GM10248 (cell line): ENCODE measurements at regions not wholly inside any gene's neighbourhood (a gene's known extent, or its start where the extent isn't known, plus 50 kb on each side); places are given as distances from the start of the nearest gene placed in this dataset.

Source experiments
- CTCF ChIA-PET: fragments of 300-600 bp; sonication (Branson Sonifier 250); formaldehyde crosslinking; extraction: SDS; loops from one replicate; lab custom pipeline; 2021; ENCODE audit warnings: antibody characterized with exemption; lab: Yijun Ruan, JAX
- POLR2A ChIA-PET: fragments of 350-650 bp; sonication (Branson Sonifier 250); formaldehyde crosslinking; extraction: SDS; loops from one replicate; lab custom pipeline; 2020; ENCODE audit warnings: antibody characterized with exemption; lab: Yijun Ruan, JAX
- DNase-seq: peaks from one replicate; pipeline ENCODE4 v3.0.0; 2012; ENCODE audit errors: extremely low spot score
- TF ChIP-seq, protein P1 (sequence below): IDR thresholded peaks from 2 replicates; pipeline ENCODE4 v1.5.1; 2012; ENCODE audit warnings: mild to moderate bottlenecking, low read depth; ENCODE audit errors: extremely low read depth, missing control alignments, control extremely low read depth

DNA sequence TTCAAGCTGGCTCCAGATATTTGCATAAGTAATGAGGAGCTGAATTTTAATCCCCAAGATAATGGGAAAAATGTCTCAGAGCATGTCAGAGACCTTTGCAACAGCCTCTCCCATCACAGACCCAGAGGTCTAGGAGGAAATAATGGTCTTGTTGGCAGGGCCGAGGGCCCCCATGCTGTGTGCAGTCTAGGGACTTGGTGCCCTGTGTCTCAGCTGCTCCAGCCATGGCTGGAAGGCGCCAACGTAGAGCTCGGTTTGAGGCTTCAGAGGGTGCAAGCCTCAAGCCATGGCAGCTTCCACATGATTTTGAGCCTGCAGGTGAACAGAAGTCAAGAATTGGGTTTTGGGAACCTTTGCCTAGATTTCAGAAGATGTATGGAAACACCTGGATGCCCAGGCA, 134.7 kb downstream of the LYPLAL1 start:
- ChIA-PET CTCF (interaction anchor here (1.3 kb wide), 1 partner anchor 10 kb away, joined by 3 read pairs; no protein-coding TSS in a partner anchor), POLR2A (no interaction called here)
- DNase-seq, result no peak
- TF ChIP-seq, protein P1, sequence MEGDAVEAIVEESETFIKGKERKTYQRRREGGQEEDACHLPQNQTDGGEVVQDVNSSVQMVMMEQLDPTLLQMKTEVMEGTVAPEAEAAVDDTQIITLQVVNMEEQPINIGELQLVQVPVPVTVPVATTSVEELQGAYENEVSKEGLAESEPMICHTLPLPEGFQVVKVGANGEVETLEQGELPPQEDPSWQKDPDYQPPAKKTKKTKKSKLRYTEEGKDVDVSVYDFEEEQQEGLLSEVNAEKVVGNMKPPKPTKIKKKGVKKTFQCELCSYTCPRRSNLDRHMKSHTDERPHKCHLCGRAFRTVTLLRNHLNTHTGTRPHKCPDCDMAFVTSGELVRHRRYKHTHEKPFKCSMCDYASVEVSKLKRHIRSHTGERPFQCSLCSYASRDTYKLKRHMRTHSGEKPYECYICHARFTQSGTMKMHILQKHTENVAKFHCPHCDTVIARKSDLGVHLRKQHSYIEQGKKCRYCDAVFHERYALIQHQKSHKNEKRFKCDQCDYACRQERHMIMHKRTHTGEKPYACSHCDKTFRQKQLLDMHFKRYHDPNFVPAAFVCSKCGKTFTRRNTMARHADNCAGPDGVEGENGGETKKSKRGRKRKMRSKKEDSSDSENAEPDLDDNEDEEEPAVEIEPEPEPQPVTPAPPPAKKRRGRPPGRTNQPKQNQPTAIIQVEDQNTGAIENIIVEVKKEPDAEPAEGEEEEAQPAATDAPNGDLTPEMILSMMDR, result no peak

DNA sequence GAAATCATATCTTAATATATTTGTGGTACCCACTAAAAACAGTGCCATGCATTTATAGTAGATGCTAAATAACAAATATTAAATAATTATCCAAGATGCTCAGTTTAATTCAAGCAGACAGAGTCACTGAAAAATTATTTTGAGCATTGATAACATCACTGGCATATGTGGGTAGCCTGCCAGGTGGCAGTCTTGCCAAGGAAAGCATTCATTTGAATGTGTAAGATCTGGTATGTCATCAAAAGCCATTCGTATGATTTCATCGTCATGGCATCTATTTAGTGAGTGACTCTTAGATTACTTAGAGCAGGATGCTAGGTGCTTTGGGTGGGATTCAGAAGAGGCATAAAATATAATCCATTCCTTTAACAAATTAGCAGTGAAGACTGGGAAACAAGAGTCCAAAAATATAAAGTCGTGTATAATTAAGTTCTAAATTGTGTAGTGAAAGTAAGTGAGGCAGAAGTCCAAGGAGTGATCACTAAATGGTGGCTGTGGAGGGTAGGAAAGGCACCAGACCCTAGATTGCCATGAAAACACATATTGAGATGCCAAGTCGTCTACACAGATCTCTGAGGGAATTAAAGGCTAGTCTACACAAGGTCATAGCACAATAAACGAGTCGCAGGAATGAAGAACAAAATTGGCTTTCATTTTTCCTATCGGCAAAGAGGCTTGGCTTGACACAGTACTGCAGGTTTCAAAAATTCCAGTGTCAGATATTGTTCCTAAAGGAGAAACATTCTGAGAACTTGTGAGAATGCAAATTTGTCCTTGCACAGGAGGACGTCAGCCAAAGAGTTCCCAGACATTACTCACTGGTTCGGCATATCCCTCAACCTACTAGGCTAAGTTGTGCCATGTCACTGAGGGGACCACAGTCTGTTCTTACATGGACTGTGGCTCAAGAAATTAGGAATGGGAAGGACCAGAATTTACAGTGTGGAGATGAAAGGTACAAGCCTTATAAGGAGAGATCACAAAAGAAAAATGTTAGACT, 130.8 kb downstream of the LYPLAL1 start:
- ChIA-PET CTCF (no interaction called here), POLR2A (no interaction called here)
- TF ChIP-seq, protein P1, result no peak
- DNase-seq, result no peak

DNA sequence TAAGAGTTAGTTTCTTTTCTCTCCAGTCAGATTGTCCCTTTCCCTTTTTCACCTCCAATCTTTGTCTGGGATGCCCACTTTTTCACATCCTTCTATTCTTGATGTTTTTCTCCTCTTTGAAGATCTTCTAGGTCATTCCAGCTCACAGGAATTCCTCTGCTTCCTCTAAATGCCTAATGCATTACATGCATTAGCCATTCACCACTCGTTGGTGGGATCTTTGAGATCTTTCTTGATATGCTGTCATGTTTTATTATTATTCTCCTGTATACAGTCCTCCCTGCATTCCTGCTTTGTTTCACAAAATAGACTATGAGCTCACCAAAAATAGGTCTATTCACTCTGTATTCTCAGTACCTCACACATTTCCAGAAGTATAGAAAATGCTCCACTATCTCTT, 129.0 kb downstream of the LYPLAL1 start:
- CTCF ChIA-PET, result interaction anchor here (1.1 to 2.1 kb wide), 2 partner anchors 8 to 13 kb away, joined by 3 to 7 read pairs; no protein-coding TSS in a partner anchor
- TF ChIP-seq, protein P1, result no peak
- POLR2A ChIA-PET, result no interaction called here
- no peak for DNase-seq

DNA sequence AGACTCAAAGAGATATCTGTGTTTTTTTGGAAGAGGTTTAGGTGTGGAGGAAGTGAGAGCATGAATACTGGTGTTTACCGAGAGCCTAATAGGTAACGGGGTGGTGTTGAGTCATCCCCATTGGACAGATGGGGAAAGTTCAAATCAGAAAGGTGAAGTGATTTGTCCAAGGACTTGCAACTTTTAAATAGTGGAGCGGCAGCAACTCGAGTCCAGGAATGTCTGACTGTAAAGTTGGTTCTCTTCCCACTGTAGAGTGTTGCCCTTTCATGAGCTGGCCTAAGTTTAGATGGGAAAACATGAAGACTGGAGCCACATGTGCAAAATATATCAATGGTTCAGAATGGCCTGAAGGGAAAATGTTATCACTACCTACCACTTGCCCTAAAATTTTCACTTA, 125.7 kb downstream of the LYPLAL1 start:
- ChIA-PET POLR2A (no interaction called here), CTCF (interaction anchor here (1.0 kb wide), 1 partner anchor 27 kb away, joined by 3 read pairs; no protein-coding TSS in a partner anchor)
- TF ChIP-seq, protein P1, result no peak
- no peak for DNase-seq

DNA sequence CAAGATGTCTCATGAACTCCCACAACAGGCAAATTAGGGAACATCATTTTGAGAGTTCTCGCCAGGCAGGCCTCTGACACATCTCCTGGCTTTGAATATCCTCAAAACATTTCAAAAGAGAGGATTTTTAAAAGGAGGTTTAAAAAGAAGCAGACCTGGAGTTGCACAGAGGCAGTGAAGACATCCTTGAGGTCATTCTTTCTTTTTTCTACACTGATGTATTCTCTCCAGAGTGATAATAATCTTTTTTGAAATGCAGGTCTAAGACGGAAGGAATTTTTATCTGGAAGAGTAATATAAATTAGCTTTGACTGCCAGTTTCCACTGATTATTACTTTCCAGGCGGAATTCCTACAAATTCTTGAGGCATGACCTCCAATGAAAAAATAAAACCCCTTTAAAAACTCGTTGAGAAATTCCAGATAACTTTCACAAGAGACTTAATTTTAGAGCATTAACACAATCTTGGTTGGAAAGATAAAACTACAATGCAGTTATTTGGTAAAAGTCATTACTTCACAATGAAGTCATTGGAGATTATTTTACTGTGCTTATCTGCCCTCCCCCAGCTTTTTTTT, 125.0 kb downstream of the LYPLAL1 start:
- TF ChIP-seq, protein P1, result no peak
- POLR2A ChIA-PET, result no interaction called here
- DNase-seq, result no peak
- CTCF ChIA-PET, result no interaction called here
